GM21786 (cell line): ENCODE measurements at regions not wholly inside any gene's neighbourhood (a gene's known extent, or its start where the extent isn't known, plus 50 kb on each side); places are given as distances from the start of the nearest gene placed in this dataset.
"Not testable (repeated sequence)": the region's sequence is repeated elsewhere in the genome, so short reads cannot be mapped to it uniquely, and the experiment has no call there.

Source experiments
- ATAC-seq: cut with Tn5 transposase; IDR thresholded peaks from one replicate; pipeline ENCODE4 v1.9.1; 2021; ENCODE audit not compliant: unreplicated experiment

DNA sequence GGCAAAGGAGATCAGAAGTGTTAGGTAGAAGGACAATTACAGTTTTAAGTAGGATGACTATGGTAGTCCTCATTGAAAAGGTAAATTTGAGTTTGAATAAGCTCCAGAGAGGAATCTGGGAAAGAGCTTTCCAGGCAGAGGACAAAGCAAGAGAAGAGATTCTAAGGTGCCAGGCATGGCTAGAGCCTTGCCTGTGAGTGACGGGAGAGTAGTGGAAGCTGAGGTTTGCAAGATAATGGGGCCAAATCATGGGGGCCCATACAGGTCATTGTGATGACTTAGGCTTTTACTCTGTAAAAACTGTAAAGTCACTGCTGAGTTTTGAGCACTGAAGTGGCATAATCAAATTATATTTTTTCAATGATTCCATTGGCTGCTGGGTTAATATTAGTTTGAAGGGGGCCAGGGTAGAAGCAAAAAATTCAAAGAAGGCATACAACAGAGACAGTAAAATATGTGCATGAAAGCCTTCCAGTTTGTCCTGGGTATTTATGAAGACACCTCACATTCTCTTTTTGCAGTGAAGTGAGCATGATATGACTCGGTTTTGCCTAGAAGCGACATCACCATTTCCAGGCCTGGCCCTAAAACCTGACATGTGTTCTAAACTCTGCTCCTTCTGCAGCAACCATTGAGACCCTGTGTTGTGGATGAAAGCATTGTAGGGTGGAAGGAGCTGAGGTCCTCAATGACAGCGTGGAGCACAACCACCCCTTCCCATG lies 279.8 kb upstream of the TNC start:
- no peak for ATAC-seq

- ATAC-seq = no peak
These were observed 280.3 kb upstream of the TNC start for GRCh38 chr9:115398313-115398650.

- ATAC-seq = no peak
These were observed 281.0 kb upstream of the TNC start for GRCh38 chr9:115398996-115399395.

GRCh38 chr9:115400796-115401195 lies 282.8 kb upstream of the TNC start:
- no peak for ATAC-seq

DNA sequence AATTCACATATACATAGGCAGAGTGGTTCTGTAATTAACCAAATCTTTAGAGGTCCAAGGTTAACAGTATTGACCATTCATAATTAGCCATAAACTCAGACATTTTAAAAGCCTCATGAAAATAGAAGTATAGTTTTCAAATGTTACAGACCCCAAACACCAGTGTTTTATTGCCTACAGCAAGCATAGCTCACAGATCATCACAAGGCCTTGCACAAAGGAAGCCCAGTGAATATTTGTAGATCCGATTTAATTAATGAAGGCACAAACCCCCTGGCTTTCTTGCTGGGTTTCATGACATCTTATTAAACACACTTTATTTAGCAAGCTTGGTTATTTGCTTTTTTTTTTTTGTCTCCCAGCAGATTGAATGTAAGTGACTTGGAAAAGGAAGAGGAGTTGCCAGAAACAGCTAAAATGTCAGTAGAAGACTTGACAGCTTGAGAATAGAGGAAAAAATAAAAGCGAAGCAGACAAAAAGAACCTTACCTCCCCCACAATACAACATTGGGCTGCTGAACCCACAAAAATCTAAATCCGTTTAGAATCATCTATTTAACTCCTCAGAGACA lies 283.9 kb upstream of the TNC start:
- no peak for ATAC-seq

GRCh38 chr9:115403753-115404152 lies 285.8 kb upstream of the TNC start:
- ATAC-seq = no peak

GRCh38 chr9:115404311-115404710 lies 286.4 kb upstream of the TNC start:
- no peak for ATAC-seq

- ATAC-seq = no peak
These were observed 293.6 kb upstream of the TNC start for GRCh38 chr9:115411516-115411915.

DNA sequence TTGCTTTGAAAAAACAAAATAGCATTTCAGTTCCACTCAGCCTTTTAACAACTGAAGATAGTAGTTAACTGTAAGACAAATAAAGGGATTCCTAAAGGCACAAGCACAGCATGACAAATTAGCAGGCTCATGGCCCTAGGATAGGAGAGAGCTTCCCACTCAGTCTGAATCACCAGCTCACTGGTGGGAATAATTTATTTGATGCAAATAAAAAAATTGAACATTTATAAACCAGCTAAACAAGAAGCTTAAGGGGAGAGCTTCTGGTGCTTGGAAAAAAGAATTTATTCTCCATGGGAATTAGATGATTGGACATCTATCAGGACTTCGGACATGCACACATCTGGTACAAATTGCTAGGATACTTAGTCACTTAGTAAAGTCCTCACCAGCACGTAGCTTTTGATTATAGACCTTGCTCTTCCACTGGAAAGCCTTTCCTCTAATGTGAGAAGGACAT lies 294.1 kb upstream of the TNC start:
- no peak for ATAC-seq

- no peak for ATAC-seq
These were observed 294.7 kb upstream of the TNC start for GRCh38 chr9:115412656-115413055.

DNA sequence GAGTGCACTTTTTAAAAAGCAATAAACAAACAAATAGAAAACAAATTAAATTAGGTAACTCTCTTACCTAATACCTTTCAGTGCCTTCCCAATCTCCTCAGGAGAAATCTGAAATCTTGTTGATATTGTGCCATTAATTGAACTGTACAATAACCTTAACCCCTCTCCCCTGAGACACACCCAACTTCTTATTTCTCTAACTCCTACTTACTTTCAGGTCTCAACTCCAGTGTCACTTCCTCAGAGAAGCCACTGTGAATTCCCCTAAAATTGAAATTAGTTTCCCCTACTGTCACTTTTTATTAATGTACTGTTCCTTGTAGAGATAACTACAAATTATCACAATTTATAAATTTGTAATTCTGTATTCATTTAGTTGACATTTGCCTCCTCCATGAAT lies 295.3 kb upstream of the TNC start:
- ATAC-seq = peak; percentile 35

- no peak for ATAC-seq
These were observed 295.9 kb upstream of the TNC start for GRCh38 chr9:115413766-115414382.

GRCh38 chr9:115414561-115414960 lies 296.6 kb upstream of the TNC start:
- ATAC-seq = no peak

GRCh38 chr9:115415450-115415849 lies 297.5 kb upstream of the TNC start:
- peak; percentile 39 for ATAC-seq

- peak; percentile 80 for ATAC-seq
These were observed 298.3 kb upstream of the TNC start for GRCh38 chr9:115416299-115416698.

- not testable (repeated sequence) for ATAC-seq
These were observed 300.2 kb upstream of the TNC start for GRCh38 chr9:115418181-115418580.

DNA sequence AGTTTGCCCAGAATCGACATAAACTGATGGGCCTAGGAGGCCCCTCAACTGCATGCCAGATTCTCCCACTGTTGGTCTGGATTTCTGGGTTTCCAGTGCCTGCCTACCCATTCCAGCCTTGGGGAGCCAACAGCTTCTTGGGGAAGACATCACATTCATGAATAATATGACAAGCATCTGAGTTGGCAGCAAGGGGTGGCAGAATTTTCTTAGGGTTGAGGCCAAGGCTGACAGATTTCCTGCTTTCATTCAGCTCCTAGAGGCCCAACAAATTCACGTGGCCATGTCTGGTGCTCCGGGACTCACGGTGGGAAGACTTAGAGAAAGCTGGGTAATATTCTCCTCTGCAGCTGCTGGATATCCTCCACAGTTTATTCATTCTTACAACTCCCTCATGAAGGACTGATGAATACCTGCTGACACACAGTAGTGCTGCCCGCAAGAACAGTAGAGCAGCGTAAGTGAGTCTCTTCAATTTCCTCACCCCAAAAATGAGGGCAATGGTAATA lies 305.0 kb upstream of the TNC start:
- ATAC-seq = no peak

- ATAC-seq = no peak
These were observed 305.7 kb upstream of the TNC start for GRCh38 chr9:115423646-115424045.

DNA sequence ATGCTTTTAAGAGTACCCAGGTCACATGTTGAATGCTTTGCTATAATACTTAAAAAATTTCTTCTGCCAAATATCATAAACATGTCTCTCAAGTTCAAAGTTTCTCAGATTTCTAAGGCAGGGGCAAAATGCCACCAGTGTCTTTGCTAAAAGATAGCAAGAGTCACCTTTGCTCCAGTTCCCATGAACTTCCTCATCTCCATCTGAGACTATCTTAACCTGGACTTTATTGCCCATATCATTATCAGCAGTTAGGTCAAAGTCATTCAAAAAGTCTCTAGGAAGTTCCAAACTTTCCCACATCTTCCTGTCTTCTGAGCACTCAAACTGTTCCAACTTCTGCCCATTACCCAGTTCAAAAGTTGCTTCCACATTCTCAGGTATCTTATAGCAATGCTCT lies 307.6 kb upstream of the TNC start:
- no peak for ATAC-seq

DNA sequence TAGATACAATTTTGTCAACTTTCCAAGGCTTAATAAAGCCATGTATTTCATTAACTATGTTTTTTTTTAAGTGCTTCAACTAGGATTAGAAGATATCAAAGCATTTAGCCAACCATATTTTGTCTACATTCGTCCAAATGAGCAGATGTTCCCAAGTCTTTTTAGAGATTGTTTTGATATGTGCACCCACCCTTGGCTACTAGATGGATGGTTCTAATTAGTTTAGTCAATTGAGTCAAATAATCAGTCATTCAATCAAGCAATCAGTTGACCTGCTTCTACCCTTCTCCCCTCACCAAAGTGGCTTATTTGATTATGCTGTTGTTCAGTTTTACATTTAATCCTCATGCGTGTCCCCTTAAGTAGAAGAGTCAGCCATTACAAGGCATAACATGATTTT lies 319.5 kb upstream of the TNC start:
- ATAC-seq = no peak

DNA sequence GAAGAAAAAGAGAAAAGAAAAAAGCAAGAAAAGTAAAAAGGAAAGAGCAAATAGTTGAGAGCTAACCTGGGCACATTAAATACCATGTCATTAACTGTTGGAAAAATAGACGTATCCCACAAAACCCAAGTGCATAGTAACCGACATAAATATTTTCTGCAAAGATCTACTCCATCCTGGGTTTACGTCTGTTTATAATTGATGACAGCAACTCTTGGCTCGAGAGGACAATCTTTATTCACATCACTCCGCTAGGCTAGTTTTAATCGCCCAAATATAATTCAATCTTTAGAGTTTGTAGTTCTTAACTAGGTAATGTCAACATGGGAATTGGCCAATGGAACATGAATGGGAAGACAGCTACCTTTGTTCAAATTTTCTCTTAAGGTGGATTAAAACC lies 321.7 kb upstream of the TNC start:
- ATAC-seq = no peak

DNA sequence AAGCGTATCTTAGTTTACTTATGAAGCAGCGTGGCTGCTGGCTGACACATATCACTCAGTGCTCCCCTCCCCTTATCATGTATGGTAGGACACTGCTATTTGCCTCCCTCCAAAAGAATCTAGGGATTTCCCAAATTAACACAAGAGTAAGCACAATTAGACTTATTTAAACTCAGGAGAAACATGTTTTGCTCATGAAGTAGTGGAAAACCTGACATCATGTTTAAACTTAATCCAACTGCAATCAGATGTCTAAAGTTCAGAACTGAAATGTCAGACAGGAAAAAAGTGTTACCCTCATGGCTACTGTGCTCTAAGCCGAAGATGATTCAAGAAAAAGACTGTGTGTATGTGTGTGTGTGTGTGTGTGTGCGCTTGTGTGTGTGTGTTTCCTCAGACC lies 324.1 kb upstream of the TNC start:
- no peak for ATAC-seq
